Natural killer cell (primary cell): ENCODE measurements at regions not wholly inside any gene's neighbourhood (a gene's known extent, or its start where the extent isn't known, plus 50 kb on each side); places are given as distances from the start of the nearest gene placed in this dataset.

Source experiments
- ATAC-seq, 3 donors: fragments of 150-1000 bp in 2 of 3; fragments of 200-7000 bp in 1 of 3; cut with Tn5 transposase; 1 replicate in 1 of 3; 2 replicates in 2 of 3; pipeline ENCODE4 v1.10.0; 2021; ENCODE audit warnings: mild to moderate bottlenecking in 2 of 3, moderate library complexity in 2 of 3
- DNase-seq, 2 donors: peaks; one replicate each; pipeline versions ENCODE4 v3.0.0 to v3.0.0-alpha.2; 2013 to 2021; ENCODE audit warnings: mixed read lengths in 1 of 2
- H3K27ac ChIP-seq: one replicate; pipeline ENCODE4 v1.5.1; 2013; ENCODE audit warnings: mild to moderate bottlenecking, low read length
- H3K27me3 ChIP-seq: one replicate; pipeline ENCODE4 v1.6.1; 2013; ENCODE audit warnings: low read length; ENCODE audit not compliant: control insufficient read depth, insufficient read depth
- H3K36me3 ChIP-seq: one replicate; pipeline ENCODE4 v1.6.1; 2013; ENCODE audit warnings: low read length; ENCODE audit not compliant: control insufficient read depth, insufficient read depth
- H3K4me1 ChIP-seq: one replicate; pipeline ENCODE4 v1.6.1; 2013; ENCODE audit warnings: low read length; ENCODE audit not compliant: control insufficient read depth, insufficient read depth
- H3K4me3 ChIP-seq: one replicate; pipeline ENCODE4 v1.5.1; 2013; ENCODE audit warnings: low read length
- H3K9me3 ChIP-seq: one replicate; pipeline ENCODE4 v1.6.1; 2013; ENCODE audit warnings: low read length; ENCODE audit not compliant: control insufficient read depth, insufficient read depth
- H3K27ac Mint-ChIP-seq, 2 donors: one replicate each; pipeline ENCODE4 v1.8.0; 2022; ENCODE audit warnings: mild to moderate bottlenecking in 2 of 2, mixed read lengths in 2 of 2, moderate library complexity in 1 of 2
- H3K27me3 Mint-ChIP-seq, 2 donors: one replicate each; pipeline ENCODE4 v1.8.0; 2022; ENCODE audit warnings: low read depth in 2 of 2, mixed read lengths in 2 of 2
- H3K36me3 Mint-ChIP-seq: one replicate; pipeline ENCODE4 v1.8.0; 2022; ENCODE audit warnings: mixed read lengths
- H3K4me1 Mint-ChIP-seq, 2 donors: one replicate each; pipeline ENCODE4 v1.8.0; 2022; ENCODE audit warnings: mixed read lengths in 2 of 2
- H3K4me3 Mint-ChIP-seq: one replicate; pipeline ENCODE4 v1.8.0; 2022; ENCODE audit warnings: mild to moderate bottlenecking, moderate library complexity, mixed read lengths
- H3K9me3 Mint-ChIP-seq, 2 donors: one replicate each; pipeline ENCODE4 v1.8.0; 2022; ENCODE audit warnings: mixed read lengths in 2 of 2
- WGBS: methylation state at CpG from one replicate; pipeline ENCODE4 v1.1.7; 2013; ENCODE audit warnings: missing lambda C conversion rate; ENCODE audit not compliant: insufficient coverage; 5-methylcytosine and 5-hydroxymethylcytosine counted together
- intact Hi-C: fragments of 100-400 bp; cut with micrococcal nuclease; formaldehyde crosslinking; loops from one replicate; pipeline ENCODE4 v1.14.2; 2022
- TF ChIP-seq, protein P1 (sequence below): fragments of 200-600 bp; IDR thresholded peaks from one replicate; pipeline ENCODE4 v1.8.0; 2022; ENCODE audit warnings: antibody characterized with exemption

GRCh38 chr2:235394278-235394828 is 99.5 kb upstream of the AGAP1 start:
- ATAC-seq: no peak
- no peak overlapping the region for H3K27ac ChIP-seq
- no peaks in the 10 kb centered on the region for H3K9me3 ChIP-seq
- Mint-ChIP-seq H3K36me3 (no peaks in the 10 kb centered on the region), H3K4me1 (peaks cover 10 to 13% of the 10 kb centered on the region in 2 donors), H3K4me3 (no peak overlapping the region), H3K27ac (no peak overlapping the region), H3K9me3 (no peaks in the 10 kb centered on the region), H3K27me3 (peaks cover 7 to 24% of the 10 kb centered on the region in 2 donors)
- H3K27me3 ChIP-seq: no peaks in the 10 kb centered on the region
- peaks cover 14% of the 10 kb centered on the region for H3K4me1 ChIP-seq
- no peaks in the 10 kb centered on the region for H3K36me3 ChIP-seq
- intact Hi-C loops: no loop called here
- WGBS: 86% methylated on average over 12 of the region's 12 CpGs
- no peak for DNase-seq
- TF ChIP-seq, protein P1, sequence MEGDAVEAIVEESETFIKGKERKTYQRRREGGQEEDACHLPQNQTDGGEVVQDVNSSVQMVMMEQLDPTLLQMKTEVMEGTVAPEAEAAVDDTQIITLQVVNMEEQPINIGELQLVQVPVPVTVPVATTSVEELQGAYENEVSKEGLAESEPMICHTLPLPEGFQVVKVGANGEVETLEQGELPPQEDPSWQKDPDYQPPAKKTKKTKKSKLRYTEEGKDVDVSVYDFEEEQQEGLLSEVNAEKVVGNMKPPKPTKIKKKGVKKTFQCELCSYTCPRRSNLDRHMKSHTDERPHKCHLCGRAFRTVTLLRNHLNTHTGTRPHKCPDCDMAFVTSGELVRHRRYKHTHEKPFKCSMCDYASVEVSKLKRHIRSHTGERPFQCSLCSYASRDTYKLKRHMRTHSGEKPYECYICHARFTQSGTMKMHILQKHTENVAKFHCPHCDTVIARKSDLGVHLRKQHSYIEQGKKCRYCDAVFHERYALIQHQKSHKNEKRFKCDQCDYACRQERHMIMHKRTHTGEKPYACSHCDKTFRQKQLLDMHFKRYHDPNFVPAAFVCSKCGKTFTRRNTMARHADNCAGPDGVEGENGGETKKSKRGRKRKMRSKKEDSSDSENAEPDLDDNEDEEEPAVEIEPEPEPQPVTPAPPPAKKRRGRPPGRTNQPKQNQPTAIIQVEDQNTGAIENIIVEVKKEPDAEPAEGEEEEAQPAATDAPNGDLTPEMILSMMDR: no peak
- H3K4me3 ChIP-seq: no peak overlapping the region

- Mint-ChIP-seq H3K4me1 (no peaks in the 10 kb centered on the region), H3K36me3 (no peaks in the 10 kb centered on the region), H3K9me3 (no peaks in the 10 kb centered on the region), H3K27ac (no peak overlapping the region), H3K27me3 (peaks cover 7 to 24% of the 10 kb centered on the region in 2 donors), H3K4me3 (no peak overlapping the region)
- WGBS: 74% methylated on average over 6 of the region's 8 CpGs
- ATAC-seq (no peak), DNase-seq (no peak)
- Histone ChIP-seq H3K27me3 (no peaks in the 10 kb centered on the region), H3K9me3 (no peaks in the 10 kb centered on the region), H3K36me3 (no peaks in the 10 kb centered on the region), H3K4me1 (peaks cover under 1% of the 10 kb centered on the region), H3K27ac (no peak overlapping the region), H3K4me3 (no peak overlapping the region)
- TF ChIP-seq, protein P1: no peak
- intact Hi-C loops: no loop called here
Measured at GRCh38 chr2:235396071-235396846, 97.6 kb upstream of the AGAP1 start.

DNA sequence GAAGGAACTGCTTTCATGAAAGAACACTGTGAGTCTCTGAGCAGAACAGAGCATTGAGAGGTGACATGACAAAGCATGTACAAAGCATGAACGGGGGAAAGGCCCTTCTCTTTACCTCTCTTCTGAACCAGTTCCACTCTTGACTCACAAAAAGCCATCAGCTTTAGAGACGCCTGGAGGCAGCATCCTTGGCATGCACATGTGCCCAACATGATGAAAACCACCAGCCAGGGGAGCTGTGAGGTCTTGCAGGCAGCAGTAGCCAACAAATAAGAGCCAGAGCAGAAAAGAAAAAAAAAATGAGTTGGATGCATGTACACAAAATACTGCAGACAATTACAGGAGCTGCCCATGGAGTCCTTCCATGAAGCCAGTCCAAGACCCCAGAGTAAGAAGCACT is 95.5 kb upstream of the AGAP1 start:
- peaks cover 10 to 34% of the 10 kb centered on the region in 2 donors for H3K27me3 Mint-ChIP-seq
- WGBS: 91% methylated on average over 2 of the region's 2 CpGs
- no peak overlapping the region for H3K4me3 ChIP-seq
- no peaks in the 10 kb centered on the region for H3K4me1 Mint-ChIP-seq
- no peaks in the 10 kb centered on the region for H3K27me3 ChIP-seq
- TF ChIP-seq, protein P1: no peak
- H3K4me3 Mint-ChIP-seq: no peak overlapping the region
- H3K4me1 ChIP-seq: no peaks in the 10 kb centered on the region
- no peaks in the 10 kb centered on the region for H3K9me3 Mint-ChIP-seq
- ATAC-seq (no peak), DNase-seq (no peak)
- no peaks in the 10 kb centered on the region for H3K36me3 Mint-ChIP-seq
- intact Hi-C loops: no loop called here
- no peaks in the 10 kb centered on the region for H3K36me3 ChIP-seq
- H3K27ac Mint-ChIP-seq: no peak overlapping the region
- H3K9me3 ChIP-seq: no peaks in the 10 kb centered on the region
- no peak overlapping the region for H3K27ac ChIP-seq
